ENCODE measurements at regions not wholly inside any gene's neighbourhood (a gene's known extent, or its start where the extent isn't known, plus 50 kb on each side); places are given as distances from the start of the nearest gene placed in this dataset.
"Not testable (repeated sequence)": the region's sequence is repeated elsewhere in the genome, so short reads cannot be mapped to it uniquely, and the experiment has no call there.

DNA sequence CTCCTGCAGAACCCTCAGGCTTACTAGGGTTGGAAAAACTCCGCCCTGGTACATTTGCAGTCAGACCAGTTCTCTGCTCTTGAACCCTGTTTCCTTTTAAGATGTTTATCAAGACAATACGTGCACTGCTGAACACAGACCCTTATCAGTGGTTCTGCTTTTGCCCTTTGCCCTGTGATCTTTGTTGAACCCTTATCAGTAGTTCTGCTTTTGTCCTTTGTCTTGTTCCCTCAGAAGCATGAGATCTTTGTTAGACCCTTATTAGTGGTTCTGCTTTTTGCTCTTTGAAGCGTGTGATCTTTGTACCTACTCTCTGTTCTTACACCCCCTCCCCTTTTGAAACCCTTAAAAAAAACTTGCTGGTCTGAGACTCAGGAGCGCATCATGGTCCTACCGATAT is 457.5 kb upstream of the FSHR start:
- TF ChIP-seq POLR2A, CTCF, EP300, POLR2AphosphoS5 (IDR thresholded peaks at IDR 0.05): not testable (repeated sequence)
